A549 (cell line): ENCODE measurements at regions not wholly inside any gene's neighbourhood (a gene's known extent, or its start where the extent isn't known, plus 50 kb on each side); places are given as distances from the start of the nearest gene placed in this dataset.

Source experiments
- FOSL2 ChIP-seq, 2 experiments: fragments of 450-650 bp in 1 of 2; fragments of >200 bp in 1 of 2; sonication (Bioruptor Twin) in 1 of 2; formaldehyde crosslinking; IDR thresholded peaks; 2 replicates each; pipeline versions ENCODE4 v1.5.0 to v1.6.1; 2016 to 2020; ENCODE audit warnings: mild to moderate bottlenecking in 1 of 2, moderate library complexity in 1 of 2
- HOXA7 ChIP-seq: fragments of 250-450 bp; sonication (Bioruptor Pico); IDR thresholded peaks from 2 replicates; pipeline ENCODE4 v1.5.0; 2020; ENCODE audit warnings: mild to moderate bottlenecking, moderate library complexity
- POLR2A ChIP-seq: IDR thresholded peaks from 2 replicates; pipeline ENCODE4 v1.6.1; 2012; ENCODE audit warnings: mild to moderate bottlenecking, low read length
- POLR2AphosphoS2 ChIP-seq: conservative IDR thresholded peaks from 2 replicates; pipeline ENCODE4 v1.6.1; 2012; ENCODE audit warnings: low read length, improper control_type of control experiment, inconsistent platforms
- RCOR1 ChIP-seq: fragments of 150-350 bp; IDR thresholded peaks from 2 replicates; pipeline ENCODE4 v1.6.1; 2014; ENCODE audit warnings: antibody characterized with exemption, low read length, low read depth
- RFX5 ChIP-seq: fragments of 450-650 bp; IDR thresholded peaks from 2 replicates; pipeline ENCODE4 v1.7.1; 2014; ENCODE audit warnings: antibody characterized with exemption, mild to moderate bottlenecking, moderate library complexity
- SMC3 ChIP-seq: fragments of >200 bp; sonication (Bioruptor Twin); formaldehyde crosslinking; IDR thresholded peaks from 3 replicates; pipeline ENCODE4 v1.6.1; 2018; ENCODE audit warnings: inconsistent platforms
- USF2 ChIP-seq: fragments of 450-650 bp; IDR thresholded peaks from 2 replicates; pipeline ENCODE4 v1.6.1; 2014; ENCODE audit warnings: antibody characterized with exemption
- TF ChIP-seq, protein P1 (sequence below): IDR thresholded peaks from 2 replicates; pipeline ENCODE4 v1.6.1; 2012
- TF ChIP-seq, protein P2 (sequence below): fragments of >200 bp; sonication (Bioruptor Twin); formaldehyde crosslinking; IDR thresholded peaks from 3 replicates; pipeline ENCODE4 v1.5.1; 2016
- TF ChIP-seq, protein P3 (sequence below): fragments of >200 bp; sonication (Bioruptor Twin); formaldehyde crosslinking; IDR thresholded peaks from 3 replicates; pipeline ENCODE4 v1.6.1; 2016
- TF ChIP-seq, protein P4 (sequence below): fragments of 250-450 bp; sonication (Bioruptor Pico); IDR thresholded peaks from 2 replicates; pipeline ENCODE4 v1.5.0; 2021; ENCODE audit warnings: mild to moderate bottlenecking, moderate library complexity, borderline replicate concordance

DNA sequence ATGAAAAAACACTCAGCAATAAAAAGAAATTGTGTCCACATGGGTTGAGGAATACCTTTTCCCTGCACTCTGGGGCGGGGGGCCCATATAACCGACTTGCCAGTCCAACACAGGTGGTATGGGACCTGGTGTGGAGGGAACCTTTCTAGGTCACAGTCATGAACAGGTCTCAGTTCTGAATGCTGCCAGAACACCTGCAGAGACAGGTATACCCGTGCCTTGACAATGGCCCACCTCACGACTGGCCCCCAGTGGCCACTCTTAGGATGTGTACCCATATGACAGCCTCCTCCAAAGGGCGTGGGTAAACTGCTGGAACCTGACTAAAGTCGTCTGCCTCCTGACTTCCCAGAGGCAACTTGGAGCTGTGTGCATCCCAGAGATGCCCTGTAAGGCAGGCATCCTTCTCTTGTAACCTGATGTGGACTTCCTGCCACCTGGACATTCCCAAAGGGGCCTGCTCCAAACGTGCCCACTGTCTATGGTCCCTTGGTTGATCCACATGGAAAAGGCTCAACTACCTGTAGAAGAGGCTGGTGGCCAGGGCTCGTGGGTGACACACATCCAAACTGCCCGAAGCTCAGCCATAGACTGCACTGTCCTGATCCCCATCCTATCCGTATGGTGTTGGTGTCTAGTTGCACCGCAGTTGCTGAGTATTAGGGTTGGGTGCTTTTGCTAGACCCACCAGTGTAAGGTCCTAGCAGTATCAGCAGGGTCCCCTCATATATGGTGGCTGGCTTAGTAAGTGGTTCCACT is 859.3 kb downstream of the BRD1 start:
- TF ChIP-seq, protein P1, sequence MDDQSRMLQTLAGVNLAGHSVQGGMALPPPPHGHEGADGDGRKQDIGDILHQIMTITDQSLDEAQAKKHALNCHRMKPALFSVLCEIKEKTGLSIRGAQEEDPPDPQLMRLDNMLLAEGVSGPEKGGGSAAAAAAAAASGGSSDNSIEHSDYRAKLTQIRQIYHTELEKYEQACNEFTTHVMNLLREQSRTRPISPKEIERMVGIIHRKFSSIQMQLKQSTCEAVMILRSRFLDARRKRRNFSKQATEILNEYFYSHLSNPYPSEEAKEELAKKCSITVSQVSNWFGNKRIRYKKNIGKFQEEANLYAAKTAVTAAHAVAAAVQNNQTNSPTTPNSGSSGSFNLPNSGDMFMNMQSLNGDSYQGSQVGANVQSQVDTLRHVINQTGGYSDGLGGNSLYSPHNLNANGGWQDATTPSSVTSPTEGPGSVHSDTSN = no peak
- TF ChIP-seq, protein P2, sequence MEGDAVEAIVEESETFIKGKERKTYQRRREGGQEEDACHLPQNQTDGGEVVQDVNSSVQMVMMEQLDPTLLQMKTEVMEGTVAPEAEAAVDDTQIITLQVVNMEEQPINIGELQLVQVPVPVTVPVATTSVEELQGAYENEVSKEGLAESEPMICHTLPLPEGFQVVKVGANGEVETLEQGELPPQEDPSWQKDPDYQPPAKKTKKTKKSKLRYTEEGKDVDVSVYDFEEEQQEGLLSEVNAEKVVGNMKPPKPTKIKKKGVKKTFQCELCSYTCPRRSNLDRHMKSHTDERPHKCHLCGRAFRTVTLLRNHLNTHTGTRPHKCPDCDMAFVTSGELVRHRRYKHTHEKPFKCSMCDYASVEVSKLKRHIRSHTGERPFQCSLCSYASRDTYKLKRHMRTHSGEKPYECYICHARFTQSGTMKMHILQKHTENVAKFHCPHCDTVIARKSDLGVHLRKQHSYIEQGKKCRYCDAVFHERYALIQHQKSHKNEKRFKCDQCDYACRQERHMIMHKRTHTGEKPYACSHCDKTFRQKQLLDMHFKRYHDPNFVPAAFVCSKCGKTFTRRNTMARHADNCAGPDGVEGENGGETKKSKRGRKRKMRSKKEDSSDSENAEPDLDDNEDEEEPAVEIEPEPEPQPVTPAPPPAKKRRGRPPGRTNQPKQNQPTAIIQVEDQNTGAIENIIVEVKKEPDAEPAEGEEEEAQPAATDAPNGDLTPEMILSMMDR = 0 out of 3 replicates have a peak, but pooled peaks have one; percentile 12
- TF ChIP-seq RFX5 (no peak), SMC3 (no peak), POLR2AphosphoS2 (no peak), USF2 (no peak), RCOR1 (no peak), POLR2A (no peak), FOSL2 (IDR thresholded peaks at IDR 0.05) (no peak), FOSL2 (CRISPR knock-in tag; IDR thresholded peaks at IDR 0.05) (no peak), HOXA7 (no peak)
- TF ChIP-seq, protein P3, sequence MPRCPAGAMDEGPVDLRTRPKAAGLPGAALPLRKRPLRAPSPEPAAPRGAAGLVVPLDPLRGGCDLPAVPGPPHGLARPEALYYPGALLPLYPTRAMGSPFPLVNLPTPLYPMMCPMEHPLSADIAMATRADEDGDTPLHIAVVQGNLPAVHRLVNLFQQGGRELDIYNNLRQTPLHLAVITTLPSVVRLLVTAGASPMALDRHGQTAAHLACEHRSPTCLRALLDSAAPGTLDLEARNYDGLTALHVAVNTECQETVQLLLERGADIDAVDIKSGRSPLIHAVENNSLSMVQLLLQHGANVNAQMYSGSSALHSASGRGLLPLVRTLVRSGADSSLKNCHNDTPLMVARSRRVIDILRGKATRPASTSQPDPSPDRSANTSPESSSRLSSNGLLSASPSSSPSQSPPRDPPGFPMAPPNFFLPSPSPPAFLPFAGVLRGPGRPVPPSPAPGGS = no peak
- TF ChIP-seq, protein P4, sequence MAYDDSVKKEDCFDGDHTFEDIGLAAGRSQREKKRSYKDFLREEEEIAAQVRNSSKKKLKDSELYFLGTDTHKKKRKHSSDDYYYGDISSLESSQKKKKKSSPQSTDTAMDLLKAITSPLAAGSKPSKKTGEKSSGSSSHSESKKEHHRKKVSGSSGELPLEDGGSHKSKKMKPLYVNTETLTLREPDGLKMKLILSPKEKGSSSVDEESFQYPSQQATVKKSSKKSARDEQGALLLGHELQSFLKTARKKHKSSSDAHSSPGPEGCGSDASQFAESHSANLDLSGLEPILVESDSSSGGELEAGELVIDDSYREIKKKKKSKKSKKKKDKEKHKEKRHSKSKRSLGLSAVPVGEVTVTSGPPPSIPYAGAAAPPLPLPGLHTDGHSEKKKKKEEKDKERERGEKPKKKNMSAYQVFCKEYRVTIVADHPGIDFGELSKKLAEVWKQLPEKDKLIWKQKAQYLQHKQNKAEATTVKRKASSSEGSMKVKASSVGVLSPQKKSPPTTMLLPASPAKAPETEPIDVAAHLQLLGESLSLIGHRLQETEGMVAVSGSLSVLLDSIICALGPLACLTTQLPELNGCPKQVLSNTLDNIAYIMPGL = no peak
